AG04449 (cell line): ENCODE measurements at regions not wholly inside any gene's neighbourhood (a gene's known extent, or its start where the extent isn't known, plus 50 kb on each side); places are given as distances from the start of the nearest gene placed in this dataset.
"Not testable (repeated sequence)": the region's sequence is repeated elsewhere in the genome, so short reads cannot be mapped to it uniquely, and the experiment has no call there.

Experiments
- CTCF ChIA-PET: fragments of 350-600 bp; formaldehyde crosslinking; extraction: SDS; loops from one replicate; lab custom pipeline; 2021; ENCODE audit warnings: antibody characterized with exemption; lab: Yijun Ruan, JAX
- POLR2A ChIA-PET: fragments of 400-600, 350-600 bp; formaldehyde crosslinking; extraction: SDS; loops from one replicate; lab custom pipeline; 2020; ENCODE audit warnings: antibody characterized with exemption, inconsistent platforms; lab: Yijun Ruan, JAX
- DNase-seq: peaks from one replicate; pipeline ENCODE4 v3.0.0-alpha.2; 2010; ENCODE audit warnings: low read depth, low spot score
- H3K4me3 ChIP-seq: 2 replicates; pipeline ENCODE4 v1.5.1; 2011; ENCODE audit warnings: low read depth, mild to moderate bottlenecking, control low read depth, low read length
- CTCF ChIP-seq: IDR thresholded peaks from one replicate; pipeline ENCODE4 v1.5.1; 2011; ENCODE audit warnings: mild to moderate bottlenecking, moderate library complexity, low read length, control low read depth, inconsistent platforms; ENCODE audit not compliant: insufficient read depth; ENCODE audit errors: missing control alignments

DNA sequence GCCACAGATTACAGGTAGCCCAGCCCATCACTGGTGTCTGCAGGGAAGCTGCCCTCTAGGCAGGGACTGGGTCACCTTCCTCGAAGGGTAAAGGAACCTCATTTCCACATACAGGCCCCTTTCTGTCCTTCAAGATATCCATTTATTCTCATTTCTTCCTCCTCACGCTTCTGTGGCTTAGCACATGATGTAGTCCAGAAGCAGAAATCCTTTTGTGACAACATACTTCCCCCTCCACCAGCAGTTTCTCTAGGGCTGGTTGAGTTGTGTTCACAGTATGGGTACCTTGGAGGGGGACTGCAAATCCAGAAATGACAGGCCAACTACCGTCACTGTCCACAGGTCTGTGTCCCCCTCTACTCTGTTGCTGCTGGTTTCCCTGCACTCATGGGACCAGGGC lies 364.9 kb downstream of the ANAPC1 start:
- no peak for DNase-seq
- CTCF ChIA-PET = no interaction called here
- POLR2A ChIA-PET = no interaction called here
- TF ChIP-seq CTCF = no peak
- no peak overlapping the region for H3K4me3 ChIP-seq

GRCh38 chr2:111522231-111522768 lies 361.7 kb downstream of the ANAPC1 start:
- no peak for TF ChIP-seq CTCF
- POLR2A ChIA-PET = no interaction called here
- no peak for DNase-seq
- CTCF ChIA-PET = no interaction called here
- H3K4me3 ChIP-seq = no peak overlapping the region

DNA sequence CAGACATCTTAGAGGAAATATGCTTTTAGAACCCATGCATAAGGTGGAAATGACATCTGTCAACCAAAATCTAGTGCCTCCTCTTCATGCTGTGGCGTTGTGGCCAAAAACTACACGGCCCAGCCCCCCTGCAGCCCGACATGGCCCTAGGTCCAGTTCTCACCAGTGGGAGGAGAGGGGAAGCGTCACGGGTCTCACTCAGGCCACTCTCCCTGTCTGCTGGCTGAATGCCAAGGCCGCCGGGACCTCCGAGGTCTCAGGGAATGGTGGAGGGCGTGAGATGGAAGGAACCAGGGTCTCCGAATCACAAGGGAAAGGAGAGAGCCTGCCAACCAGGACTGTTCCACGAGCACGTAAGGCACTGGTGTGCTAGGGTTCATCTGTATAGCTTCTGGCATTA lies 361.0 kb downstream of the ANAPC1 start:
- TF ChIP-seq CTCF = no peak
- H3K4me3 ChIP-seq = no peak overlapping the region
- CTCF ChIA-PET = no interaction called here
- POLR2A ChIA-PET = no interaction called here
- DNase-seq = no peak

DNA sequence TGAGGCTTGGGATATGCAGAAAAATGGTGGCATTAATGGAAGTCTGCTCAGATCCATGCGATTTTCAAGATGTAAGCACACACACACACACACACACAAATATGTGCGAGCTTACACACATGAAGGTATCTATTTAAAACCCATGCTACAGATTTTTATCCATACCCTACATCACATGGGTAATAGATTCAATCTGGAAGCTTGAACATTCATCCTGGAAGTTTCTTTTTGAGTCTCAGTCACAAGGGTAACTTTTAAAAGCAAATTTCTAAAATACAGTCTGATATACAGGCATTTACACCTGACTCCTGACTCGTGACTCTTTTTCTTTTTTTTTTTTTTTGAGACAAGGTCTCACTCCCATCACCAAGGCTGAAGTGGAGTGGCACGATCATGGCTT lies 359.0 kb downstream of the ANAPC1 start:
- CTCF ChIA-PET, H3K4me3 ChIP-seq, POLR2A ChIA-PET, DNase-seq: not testable (repeated sequence)

- H3K4me3 ChIP-seq, CTCF ChIA-PET, DNase-seq, POLR2A ChIA-PET: not testable (repeated sequence)
Measured at GRCh38 chr2:111526041-111526639, 357.9 kb downstream of the ANAPC1 start.

GRCh38 chr2:111527707-111528400 lies 356.1 kb downstream of the ANAPC1 start:
- POLR2A ChIA-PET, DNase-seq, CTCF ChIA-PET, H3K4me3 ChIP-seq: not testable (repeated sequence)

- H3K4me3 ChIP-seq, POLR2A ChIA-PET, CTCF ChIA-PET, DNase-seq: not testable (repeated sequence)
Measured at GRCh38 chr2:111529022-111529421, 355.0 kb downstream of the ANAPC1 start.

DNA sequence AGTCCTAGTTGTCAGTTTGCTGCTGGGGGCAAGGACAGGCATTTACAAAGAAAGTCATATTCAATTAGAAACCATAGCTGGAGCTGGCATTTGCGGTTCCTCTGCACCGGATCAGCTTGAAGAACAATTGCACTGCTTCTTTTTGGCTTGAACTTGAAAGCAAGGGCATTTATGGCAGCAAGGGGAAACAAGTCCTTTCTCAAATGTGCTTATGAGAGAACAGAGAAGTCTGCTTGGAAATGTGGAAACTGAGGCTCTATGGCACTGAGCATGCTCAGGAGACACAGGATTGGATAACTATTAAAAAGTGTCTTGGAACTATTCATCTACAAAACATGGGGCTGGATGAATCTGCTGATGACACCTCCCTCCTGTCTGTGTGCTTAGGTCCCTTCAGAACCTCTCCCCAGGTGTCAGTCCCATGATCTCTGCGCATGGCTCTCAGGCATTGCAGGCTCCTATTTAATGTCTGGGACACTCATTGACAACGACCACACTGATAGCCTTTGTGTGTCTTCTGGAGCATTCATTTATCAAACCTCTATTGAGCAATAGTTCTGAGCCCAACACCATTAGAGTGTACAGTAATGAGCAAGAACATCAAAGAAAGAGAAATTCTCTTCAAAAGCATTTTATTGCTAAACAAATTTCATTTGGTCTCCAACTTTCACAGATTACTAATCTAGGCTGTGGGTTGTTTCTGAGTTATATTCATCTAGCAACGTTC lies 353.6 kb downstream of the ANAPC1 start:
- DNase-seq, H3K4me3 ChIP-seq, CTCF ChIA-PET, POLR2A ChIA-PET: not testable (repeated sequence)

- DNase-seq, CTCF ChIA-PET, H3K4me3 ChIP-seq, POLR2A ChIA-PET: not testable (repeated sequence)
Measured at GRCh38 chr2:111532682-111533556, 351.1 kb downstream of the ANAPC1 start.

DNA sequence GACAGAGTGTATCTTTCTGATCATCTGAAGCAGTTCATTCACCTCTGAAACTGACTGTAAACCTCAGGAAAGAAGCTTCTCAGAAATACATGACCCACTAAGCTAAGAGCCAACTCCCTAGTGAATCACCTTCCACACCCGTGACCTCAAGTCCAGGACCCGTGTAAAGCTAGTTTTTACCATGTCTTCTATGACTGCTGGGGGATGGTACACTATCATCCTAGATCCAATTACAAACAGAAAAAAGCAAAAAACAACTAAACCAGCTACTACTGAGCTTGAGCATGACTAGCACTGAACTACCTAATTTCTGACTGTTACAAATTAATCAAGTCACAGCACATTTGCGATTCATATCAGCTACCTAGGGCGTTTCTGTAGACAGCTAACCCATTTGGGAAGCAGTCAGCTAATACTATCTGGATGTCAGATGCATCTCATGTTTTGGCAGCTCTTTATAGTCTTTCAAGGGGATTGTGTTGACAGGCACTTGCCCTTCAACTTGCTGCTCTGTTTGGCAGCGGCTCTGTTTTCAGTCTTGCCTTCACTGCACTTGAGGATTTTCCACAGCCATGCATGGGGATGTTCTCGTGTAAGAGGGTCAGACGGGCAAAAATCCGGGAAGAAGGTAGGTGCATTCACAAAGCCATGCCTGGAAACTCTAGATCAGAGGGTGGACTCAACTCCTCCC lies 350.3 kb downstream of the ANAPC1 start:
- H3K4me3 ChIP-seq, CTCF ChIA-PET, POLR2A ChIA-PET, DNase-seq: not testable (repeated sequence)
